Fibroblast of skin of left quadriceps (primary cell): ENCODE measurements at regions not wholly inside any gene's neighbourhood (a gene's known extent, or its start where the extent isn't known, plus 50 kb on each side); places are given as distances from the start of the nearest gene placed in this dataset.

Experiments used
- DNase-seq, 2 experiments: peaks; one replicate each; pipeline ENCODE4 v3.0.0-alpha.2; 2013; ENCODE audit warnings: low read depth in 2 of 2

DNA sequence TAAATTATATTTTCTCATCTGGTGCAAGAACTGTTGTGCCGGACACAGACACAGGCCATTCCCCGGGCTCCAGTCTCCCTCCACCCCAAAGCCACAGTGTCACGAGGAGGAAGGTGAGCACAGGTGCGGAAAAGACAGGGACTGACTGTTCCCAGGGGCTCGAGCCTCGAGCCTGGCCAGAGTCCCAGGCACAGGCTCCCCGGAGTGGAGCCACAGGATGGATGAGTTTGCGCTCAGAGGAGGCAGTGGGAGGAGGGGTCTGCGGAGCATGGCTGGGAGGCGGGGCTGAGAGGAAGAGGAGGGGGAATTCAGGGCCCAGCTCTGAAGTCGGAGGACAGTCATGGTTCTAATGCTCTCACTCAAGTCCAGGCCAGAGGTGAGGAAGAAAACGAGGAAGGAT, 284.8 kb downstream of the SMOC2 start:
- DNase-seq, result no peak

DNA sequence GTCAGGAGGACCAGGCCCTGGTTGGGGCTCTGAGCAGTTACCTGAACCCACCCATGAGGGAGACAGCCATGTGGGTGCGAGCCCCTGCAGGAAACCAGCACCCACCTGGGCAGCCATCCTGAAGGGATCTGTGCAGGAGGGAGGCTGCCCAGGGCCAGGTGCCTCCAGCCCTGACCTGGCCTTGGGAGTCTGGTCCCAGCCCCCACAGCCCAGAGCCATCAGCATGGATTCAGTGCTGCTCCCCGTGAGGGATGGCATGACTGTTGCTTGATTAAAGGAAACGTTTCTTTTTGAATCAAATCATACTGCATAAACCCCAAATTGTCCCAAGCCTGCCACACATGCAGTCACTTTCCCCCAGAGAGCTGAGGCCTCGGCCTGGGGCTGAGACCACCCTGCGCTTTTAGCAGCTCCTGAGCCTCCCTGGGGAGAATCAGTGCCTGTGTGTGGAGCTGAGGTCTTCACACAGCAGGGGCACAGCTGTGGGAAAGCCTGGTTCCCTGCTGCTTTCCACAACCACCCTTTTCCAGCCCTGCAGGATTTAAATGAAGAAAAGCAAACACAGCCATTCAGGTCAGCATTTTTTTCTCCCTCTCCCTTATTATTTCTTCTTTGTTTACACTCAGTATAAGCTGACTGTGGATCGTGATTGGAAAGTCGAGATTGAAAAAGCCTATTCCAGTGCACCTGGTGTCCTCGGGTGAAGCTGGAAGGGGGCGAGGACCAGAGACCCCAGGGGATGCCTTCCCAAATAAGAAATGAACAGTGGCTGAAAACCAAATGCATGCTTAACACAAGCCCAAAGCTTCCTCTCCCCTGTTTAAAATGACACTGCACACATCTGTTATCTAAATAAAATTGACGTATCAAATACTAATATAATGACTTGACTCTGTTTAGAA, 283.9 kb downstream of the SMOC2 start:
- no peak for DNase-seq

DNA sequence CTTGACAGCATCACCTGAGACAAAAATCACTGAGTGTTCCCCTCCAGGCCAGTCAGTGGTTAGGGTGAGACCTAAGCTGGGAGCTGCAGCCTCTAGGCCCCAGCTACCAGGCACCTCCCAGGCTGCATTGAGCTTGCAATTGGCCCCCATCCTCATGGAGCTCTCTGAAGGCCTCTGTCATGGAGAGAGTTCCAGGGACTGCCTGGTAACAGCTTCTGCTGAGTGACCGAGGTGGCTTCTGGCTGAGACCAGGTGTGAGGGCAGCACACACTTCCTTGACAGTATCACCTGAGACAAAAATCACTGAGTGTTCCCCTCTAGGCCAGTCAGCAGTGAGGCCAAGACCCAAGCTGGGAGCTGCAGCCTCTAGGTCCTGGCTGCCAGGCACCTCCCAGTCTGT, 283.0 kb downstream of the SMOC2 start:
- DNase-seq, result no peak

GRCh38 chr6:168722397-168722796, 281.4 kb downstream of the SMOC2 start:
- no peak for DNase-seq

- DNase-seq, result no peak
Measured at GRCh38 chr6:168721571-168721970, 280.6 kb downstream of the SMOC2 start.

GRCh38 chr6:168719901-168720300, 278.9 kb downstream of the SMOC2 start:
- no peak for DNase-seq

DNA sequence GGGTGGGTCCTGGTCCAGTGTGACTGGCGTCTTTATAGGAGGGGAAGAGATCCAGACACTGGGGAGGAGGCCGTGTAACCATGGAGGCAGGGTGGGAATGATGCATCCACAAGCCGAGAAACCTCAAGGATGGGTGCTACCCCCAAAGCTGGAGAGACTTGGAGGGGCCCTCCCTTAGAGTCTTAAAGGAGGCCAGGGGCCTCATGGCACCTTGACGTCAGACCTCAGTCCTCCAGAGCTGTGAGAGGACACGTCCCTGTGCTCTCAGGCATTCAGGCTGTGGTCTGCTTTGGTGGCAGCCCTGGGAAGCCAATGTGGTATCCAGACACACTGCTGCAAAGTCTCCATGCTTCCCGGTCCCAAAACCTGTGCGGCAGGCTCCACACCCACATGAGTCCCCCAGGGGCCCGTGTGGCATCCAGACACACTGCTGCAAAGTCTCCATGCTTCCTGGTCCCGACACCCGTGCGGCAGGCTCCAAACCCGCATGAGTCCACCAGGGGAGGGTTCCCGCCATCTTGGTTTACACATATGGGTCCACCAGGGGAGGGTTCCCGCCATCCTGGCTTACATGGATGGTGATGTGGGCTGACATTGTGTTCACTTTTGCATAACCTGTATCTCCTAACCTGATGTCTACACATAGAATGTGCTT, 278.0 kb downstream of the SMOC2 start:
- no peak for DNase-seq
